Gastrocnemius medialis (tissue), 4 donors: ENCODE measurements at regions not wholly inside any gene's neighbourhood (a gene's known extent, or its start where the extent isn't known, plus 50 kb on each side); places are given as distances from the start of the nearest gene placed in this dataset.

Source experiments
- POLR2A ChIP-seq, 2 donors: fragments of 450-650 bp; IDR thresholded peaks; one replicate each; pipeline ENCODE4 v1.6.1; 2017; ENCODE audit warnings: antibody characterized with exemption in 2 of 2, mild to moderate bottlenecking in 2 of 2, moderate library complexity in 2 of 2
- TF ChIP-seq, protein P1 (sequence below), 5 experiments: fragments of 450-650 bp in 3 of 5; fragments of 200-600 bp in 2 of 5; sonication (generic) in 2 of 5; IDR thresholded peaks in 4 of 5; conservative IDR thresholded peaks in 1 of 5; 1 replicate in 4 of 5; 2 replicates in 1 of 5; pipeline ENCODE4 v1.5.1; 2016 to 2019; ENCODE audit warnings: antibody characterized with exemption in 5 of 5, mild to moderate bottlenecking in 3 of 5, moderate library complexity in 3 of 5

GRCh38 chr6:169070506-169071176 lies 183.0 kb downstream of the THBS2 start:
- TF ChIP-seq, protein P1, sequence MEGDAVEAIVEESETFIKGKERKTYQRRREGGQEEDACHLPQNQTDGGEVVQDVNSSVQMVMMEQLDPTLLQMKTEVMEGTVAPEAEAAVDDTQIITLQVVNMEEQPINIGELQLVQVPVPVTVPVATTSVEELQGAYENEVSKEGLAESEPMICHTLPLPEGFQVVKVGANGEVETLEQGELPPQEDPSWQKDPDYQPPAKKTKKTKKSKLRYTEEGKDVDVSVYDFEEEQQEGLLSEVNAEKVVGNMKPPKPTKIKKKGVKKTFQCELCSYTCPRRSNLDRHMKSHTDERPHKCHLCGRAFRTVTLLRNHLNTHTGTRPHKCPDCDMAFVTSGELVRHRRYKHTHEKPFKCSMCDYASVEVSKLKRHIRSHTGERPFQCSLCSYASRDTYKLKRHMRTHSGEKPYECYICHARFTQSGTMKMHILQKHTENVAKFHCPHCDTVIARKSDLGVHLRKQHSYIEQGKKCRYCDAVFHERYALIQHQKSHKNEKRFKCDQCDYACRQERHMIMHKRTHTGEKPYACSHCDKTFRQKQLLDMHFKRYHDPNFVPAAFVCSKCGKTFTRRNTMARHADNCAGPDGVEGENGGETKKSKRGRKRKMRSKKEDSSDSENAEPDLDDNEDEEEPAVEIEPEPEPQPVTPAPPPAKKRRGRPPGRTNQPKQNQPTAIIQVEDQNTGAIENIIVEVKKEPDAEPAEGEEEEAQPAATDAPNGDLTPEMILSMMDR (IDR thresholded peaks at IDR 0.05 in 4 of 5, conservative IDR thresholded peaks at IDR 0.05 in 1 of 5) = no peak
- TF ChIP-seq POLR2A (IDR thresholded peaks at IDR 0.05) = no peak
